Hepatocyte (in vitro differentiated cells): ENCODE measurements at regions not wholly inside any gene's neighbourhood (a gene's known extent, or its start where the extent isn't known, plus 50 kb on each side); places are given as distances from the start of the nearest gene placed in this dataset.

Experiments used
- DNase-seq: peaks from one replicate; pipeline ENCODE4 v3.0.0-alpha.2; 2016; ENCODE audit warnings: low spot score
- H2AFZ ChIP-seq: fragments of 200-600 bp; sonication (generic); 2 replicates; pipeline ENCODE4 v1.6.0; 2016; ENCODE audit warnings: antibody characterized with exemption, mild to moderate bottlenecking
- H3K27ac ChIP-seq: fragments of 200-600 bp; sonication (generic); 2 replicates; pipeline ENCODE4 v1.5.1; 2016; ENCODE audit warnings: mild to moderate bottlenecking
- H3K27me3 ChIP-seq: fragments of 200-600 bp; sonication (generic); 2 replicates; pipeline ENCODE4 v1.6.1; 2016
- H3K36me3 ChIP-seq: fragments of 200-600 bp; sonication (generic); replicated peaks from 2 replicates; pipeline ENCODE4 v1.5.1; 2016; ENCODE audit warnings: low read depth; ENCODE audit not compliant: insufficient read depth
- H3K4me1 ChIP-seq: fragments of 200-600 bp; sonication (generic); 2 replicates; pipeline ENCODE4 v1.5.1; 2016; ENCODE audit warnings: mild to moderate bottlenecking, moderate library complexity; ENCODE audit not compliant: insufficient read depth
- H3K4me2 ChIP-seq: fragments of 200-600 bp; sonication (generic); 2 replicates; pipeline ENCODE4 v1.6.0; 2016
- H3K4me3 ChIP-seq: fragments of 200-600 bp; sonication (generic); 2 replicates; pipeline ENCODE4 v1.5.1; 2016; ENCODE audit warnings: mild to moderate bottlenecking
- H3K79me2 ChIP-seq: fragments of 200-600 bp; sonication (generic); 2 replicates; pipeline ENCODE4 v1.6.0; 2017; ENCODE audit warnings: mild to moderate bottlenecking
- H3K9me2 ChIP-seq: fragments of 200-600 bp; sonication (generic); replicated peaks from 2 replicates; pipeline ENCODE4 v1.6.0; 2017; ENCODE audit warnings: mild to moderate bottlenecking; ENCODE audit not compliant: insufficient read depth
- H3K9me3 ChIP-seq: fragments of 200-600 bp; sonication (generic); 2 replicates; pipeline ENCODE4 v1.5.1; 2016; ENCODE audit warnings: low read depth, mild to moderate bottlenecking
- H4K20me1 ChIP-seq: fragments of 200-600 bp; sonication (generic); 2 replicates; pipeline ENCODE4 v1.6.0; 2016; ENCODE audit warnings: mild to moderate bottlenecking; ENCODE audit not compliant: insufficient read depth, poor library complexity, severe bottlenecking
- CTCF ChIP-seq: fragments of 200-600 bp; sonication (generic); IDR thresholded peaks from 2 replicates; pipeline ENCODE4 v1.5.1; 2016; ENCODE audit warnings: antibody characterized with exemption, mild to moderate bottlenecking; ENCODE audit not compliant: poor library complexity
- EZH2 ChIP-seq: fragments of 200-600 bp; sonication (generic); IDR thresholded peaks from 2 replicates; pipeline ENCODE4 v1.6.1; 2016; ENCODE audit warnings: antibody characterized with exemption, mild to moderate bottlenecking, borderline replicate concordance
- EZH2phosphoT487 ChIP-seq: fragments of 200-600 bp; sonication (generic); IDR thresholded peaks from one replicate; pipeline ENCODE4 v1.6.1; 2018; ENCODE audit warnings: antibody characterized with exemption, mild to moderate bottlenecking, low read depth, moderate library complexity; ENCODE audit not compliant: unreplicated experiment, severe bottlenecking
- WGBS: methylation state at CpG from one replicate; pipeline ENCODE4 v1.1.6; 2016; ENCODE audit warnings: low lambda C conversion rate; ENCODE audit errors: missing lambda C conversion rate; 5-methylcytosine and 5-hydroxymethylcytosine counted together

- TF ChIP-seq EZH2phosphoT487 (no peak), EZH2 (no peak), CTCF (no peak)
- Histone ChIP-seq H3K36me3 (no peaks in the 10 kb centered on the region), H3K4me2 (no peak overlapping the region), H3K27me3 (no peaks in the 10 kb centered on the region), H3K4me1 (no peaks in the 10 kb centered on the region), H3K9me2 (no peaks in the 10 kb centered on the region), H3K79me2 (no peaks in the 10 kb centered on the region), H2AFZ (no peak overlapping the region), H3K27ac (no peak overlapping the region), H3K9me3 (no peaks in the 10 kb centered on the region), H3K4me3 (no peak overlapping the region), H4K20me1 (no peaks in the 10 kb centered on the region)
- WGBS = 83% methylated on average over 3 of the region's 3 CpGs
- DNase-seq = no peak
Measured at GRCh38 chr18:2050702-2051201, 520.6 kb downstream of the METTL4 start.

- no peak overlapping the region for H3K4me3 ChIP-seq
- DNase-seq = no peak
- H3K4me1 ChIP-seq = no peaks in the 10 kb centered on the region
- no peaks in the 10 kb centered on the region for H3K79me2 ChIP-seq
- no peaks in the 10 kb centered on the region for H3K27me3 ChIP-seq
- H3K27ac ChIP-seq = no peak overlapping the region
- no peak overlapping the region for H2AFZ ChIP-seq
- H3K9me2 ChIP-seq = no peaks in the 10 kb centered on the region
- H3K4me2 ChIP-seq = no peak overlapping the region
- WGBS = 92% methylated on average over 3 of the region's 3 CpGs
- H3K36me3 ChIP-seq = no peaks in the 10 kb centered on the region
- H3K9me3 ChIP-seq = no peaks in the 10 kb centered on the region
- TF ChIP-seq CTCF (no peak), EZH2 (no peak), EZH2phosphoT487 (no peak)
- no peaks in the 10 kb centered on the region for H4K20me1 ChIP-seq
Measured at GRCh38 chr18:2053490-2054089, 517.7 kb downstream of the METTL4 start.

GRCh38 chr18:2059336-2059735, 512.0 kb downstream of the METTL4 start:
- H3K9me2 ChIP-seq = no peaks in the 10 kb centered on the region
- no peaks in the 10 kb centered on the region for H3K27me3 ChIP-seq
- no peaks in the 10 kb centered on the region for H3K36me3 ChIP-seq
- WGBS = 73% methylated on average over 4 of the region's 4 CpGs
- H3K27ac ChIP-seq = no peak overlapping the region
- H2AFZ ChIP-seq = no peak overlapping the region
- no peak overlapping the region for H3K4me2 ChIP-seq
- H3K4me3 ChIP-seq = no peak overlapping the region
- no peaks in the 10 kb centered on the region for H3K4me1 ChIP-seq
- no peak for DNase-seq
- H3K79me2 ChIP-seq = no peaks in the 10 kb centered on the region
- H3K9me3 ChIP-seq = no peaks in the 10 kb centered on the region
- TF ChIP-seq EZH2phosphoT487 (no peak), CTCF (no peak), EZH2 (no peak)
- no peaks in the 10 kb centered on the region for H4K20me1 ChIP-seq
